ENCODE measurements at regions not wholly inside any gene's neighbourhood (a gene's known extent, or its start where the extent isn't known, plus 50 kb on each side); places are given as distances from the start of the nearest gene placed in this dataset.
A peak's percentile ranks its signal among the peaks of the same experiment; 100 is the strongest.

DNA sequence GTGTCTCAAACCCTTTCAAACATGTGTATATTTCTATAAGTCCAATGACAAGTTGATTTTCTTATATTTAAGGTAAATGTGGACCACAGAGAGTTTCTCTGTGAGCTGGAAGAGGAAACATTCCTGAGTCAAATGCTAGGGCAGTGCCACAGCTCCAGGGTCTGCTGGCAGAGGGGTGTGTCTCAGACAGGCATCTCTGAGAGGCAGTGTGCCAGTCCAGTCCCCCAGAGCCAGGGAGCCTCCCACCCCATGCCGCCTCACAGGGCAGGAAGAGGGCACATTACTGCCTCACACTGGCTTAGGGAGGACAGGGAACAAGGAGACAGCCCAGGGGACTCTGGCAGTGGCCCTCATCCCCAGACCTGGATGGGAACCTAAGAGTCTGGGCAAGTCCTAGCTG is 120.2 kb downstream of the TENT4A start:
- DNase-seq: no peak

DNA sequence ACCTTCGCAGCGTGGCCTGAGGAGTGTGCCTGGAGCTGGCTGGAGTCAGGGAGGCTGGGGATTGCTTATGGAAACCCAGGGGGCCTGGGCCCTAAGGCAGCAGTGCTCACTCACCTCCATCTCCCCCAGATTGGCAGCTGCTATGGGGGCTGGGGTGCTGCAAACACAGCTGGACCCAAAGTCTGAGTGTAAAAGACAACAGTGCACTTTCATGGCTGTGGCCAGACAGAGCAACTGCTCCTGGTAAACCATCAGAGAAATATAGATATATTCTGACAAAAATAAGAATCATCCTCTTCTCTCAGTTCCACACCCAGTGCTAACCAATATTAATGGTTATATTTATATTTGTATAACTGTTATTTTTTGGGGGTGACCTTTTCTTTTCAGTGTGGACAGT is 123.9 kb downstream of the TENT4A start:
- no peak for DNase-seq

DNA sequence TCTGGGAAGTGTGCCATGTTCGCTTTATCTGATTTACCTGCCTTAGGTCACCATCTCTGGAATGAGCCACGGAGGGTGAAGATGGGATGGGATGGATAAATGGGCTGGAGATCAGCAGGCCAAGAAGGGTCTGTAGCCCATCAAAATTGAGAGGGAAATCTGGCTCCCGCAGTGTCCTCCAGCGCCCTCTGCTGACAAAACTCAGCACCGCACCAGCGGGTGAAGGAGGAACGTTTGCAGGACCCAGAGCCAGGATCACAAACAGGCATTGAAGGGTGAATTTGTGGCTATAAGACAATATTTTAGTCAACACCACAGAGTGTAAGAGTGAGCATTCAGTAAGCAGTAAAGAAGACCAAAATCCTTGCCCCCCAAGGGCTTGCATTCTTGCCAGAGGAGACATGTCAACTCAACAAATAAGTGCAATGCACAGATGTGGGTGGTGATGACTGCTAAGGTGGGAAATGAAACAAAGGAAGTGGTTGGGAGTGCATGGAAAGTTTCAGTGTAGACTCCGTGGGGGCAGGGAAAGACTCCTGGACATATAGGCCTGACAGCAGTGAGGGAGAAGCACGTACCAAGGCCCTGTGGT is 124.4 kb downstream of the TENT4A start:
- DNase-seq: no peak

DNA sequence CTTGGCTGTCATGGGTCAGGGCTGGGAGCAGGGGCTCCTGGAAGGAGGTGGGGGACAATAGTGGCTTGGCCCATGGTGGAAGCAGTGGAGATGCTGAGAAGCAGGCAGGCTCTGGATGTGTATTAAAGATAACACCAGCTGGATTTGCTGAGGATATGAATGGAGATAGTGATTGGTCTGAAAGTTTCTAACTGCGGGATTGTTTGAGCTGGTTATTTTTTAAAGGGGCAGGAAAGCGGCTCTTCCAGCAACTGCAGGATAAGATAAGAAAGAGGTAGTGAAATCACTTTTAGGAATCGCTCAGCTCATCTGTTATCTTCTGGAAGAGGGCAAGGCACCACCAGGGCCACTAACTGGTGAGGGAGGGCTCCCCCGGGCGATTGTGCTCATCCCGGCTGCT is 125.5 kb downstream of the TENT4A start:
- no peak for DNase-seq

DNA sequence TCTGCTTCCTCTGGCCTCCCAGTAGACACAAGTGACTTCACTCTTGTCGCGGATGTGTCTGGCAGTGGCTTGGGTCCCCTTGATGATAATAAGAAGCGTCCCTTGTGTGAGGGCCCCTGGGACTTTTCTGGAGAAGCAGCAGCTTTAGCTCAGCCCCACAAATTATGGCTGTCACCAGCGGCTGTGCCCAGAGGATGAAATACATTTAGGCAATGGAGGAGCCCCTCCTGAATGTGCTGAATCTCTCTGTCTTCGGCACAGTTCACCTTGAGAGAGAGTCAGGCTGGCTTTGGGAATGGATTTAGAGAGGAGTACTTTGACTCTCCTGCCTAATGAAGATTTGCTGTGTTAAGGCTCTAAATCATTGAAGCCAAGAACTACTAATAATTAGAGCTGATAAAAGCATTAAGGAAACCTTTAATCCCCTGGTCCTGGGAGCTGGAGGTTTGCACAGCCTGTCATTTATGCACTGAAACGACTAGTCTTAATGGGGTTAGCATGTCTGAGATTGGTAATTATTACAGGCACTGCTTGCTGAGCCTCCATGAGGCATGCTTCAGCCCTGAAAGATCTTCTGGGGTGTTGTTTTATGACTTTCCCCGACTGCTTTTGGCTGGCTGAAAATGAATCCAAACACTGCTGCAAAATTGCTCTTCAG is 127.0 kb downstream of the TENT4A start:
- no peak for DNase-seq

- DNase-seq: no peak
Measured at GRCh38 chr5:6843335-6843734, 130.1 kb downstream of the TENT4A start.

DNA sequence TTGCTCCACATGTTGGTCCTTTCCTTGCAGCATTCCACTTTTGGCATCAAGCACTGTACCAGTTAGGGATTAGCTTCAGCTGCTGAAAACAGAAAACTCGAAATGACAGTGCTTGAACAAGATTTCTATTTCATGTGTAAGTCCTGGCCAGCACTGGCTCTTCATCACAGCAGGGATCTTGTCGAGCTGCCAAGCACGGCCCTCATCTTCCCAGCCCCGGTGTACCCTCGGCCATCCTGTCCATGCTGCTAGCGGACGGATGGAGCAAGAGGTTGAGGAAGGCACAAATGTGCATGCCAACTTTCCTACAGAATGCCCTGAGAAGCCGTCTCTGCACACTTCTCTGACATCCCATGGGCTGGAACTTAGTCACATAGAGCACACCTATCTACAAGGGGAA is 130.6 kb downstream of the TENT4A start:
- DNase-seq: no peak

DNA sequence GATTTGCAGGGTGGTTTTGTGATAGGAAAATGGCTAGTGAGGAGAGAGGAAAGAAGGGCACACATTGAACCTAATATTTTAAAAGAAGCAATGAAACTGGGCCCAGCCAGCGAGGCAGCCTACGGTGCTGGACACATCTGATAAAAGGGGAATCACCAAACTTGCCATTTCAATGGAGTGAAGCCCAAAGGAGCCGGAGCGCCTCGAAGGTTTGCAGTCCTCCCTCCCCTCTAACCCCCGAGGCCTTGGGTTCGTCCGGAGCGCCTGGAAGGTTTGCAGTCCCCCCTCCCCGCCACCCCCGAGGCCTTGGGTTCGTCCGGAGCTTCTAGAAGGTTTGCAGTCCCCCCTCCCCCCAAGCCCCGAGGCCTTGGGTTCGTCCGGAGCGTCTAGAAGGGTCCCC is 132.6 kb downstream of the TENT4A start:
- no peak for DNase-seq

GRCh38 chr5:6847870-6848269 is 134.6 kb downstream of the TENT4A start:
- DNase-seq: no peak

- no peak for DNase-seq
Measured at GRCh38 chr5:6849316-6850105, 136.3 kb downstream of the TENT4A start.

DNA sequence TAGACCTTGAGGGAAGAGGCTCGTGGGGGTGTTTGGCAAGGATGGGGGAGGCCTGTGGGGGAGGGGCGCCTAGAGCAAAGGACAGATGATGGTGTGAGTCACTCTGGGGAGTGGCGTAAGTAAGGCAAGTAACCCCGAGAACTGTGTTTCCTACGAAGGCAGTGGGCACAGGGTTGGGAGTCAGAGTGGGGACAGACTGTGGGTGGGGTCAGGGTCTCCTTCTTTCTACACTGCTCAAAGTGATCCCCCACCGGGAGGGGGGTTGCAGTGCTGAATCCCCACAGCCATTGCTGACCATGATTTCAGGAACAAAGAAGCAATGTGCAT is 136.8 kb downstream of the TENT4A start:
- DNase-seq: no peak

DNA sequence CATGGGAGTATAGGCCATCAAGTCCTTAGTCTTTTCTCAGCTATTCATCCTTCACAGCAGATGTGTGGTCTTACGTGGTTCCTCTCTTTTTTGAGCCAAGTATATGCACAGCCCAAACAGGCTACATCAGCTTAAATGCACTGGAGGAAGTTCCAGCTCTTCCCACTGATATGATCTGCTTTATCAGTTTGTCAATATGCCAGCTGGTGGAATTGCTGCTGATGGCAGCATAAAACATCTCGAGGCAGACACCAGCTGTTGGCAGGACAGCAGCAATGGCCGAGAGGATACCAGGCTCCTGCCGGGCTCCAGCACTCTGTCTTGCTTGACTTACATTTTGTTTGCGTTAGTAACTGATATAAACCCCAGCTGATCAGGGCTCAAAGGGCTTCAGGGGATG is 143.4 kb downstream of the TENT4A start:
- no peak for DNase-seq

- peak; percentile 44 for DNase-seq
Measured at GRCh38 chr5:6858419-6858818, 145.2 kb downstream of the TENT4A start.

DNA sequence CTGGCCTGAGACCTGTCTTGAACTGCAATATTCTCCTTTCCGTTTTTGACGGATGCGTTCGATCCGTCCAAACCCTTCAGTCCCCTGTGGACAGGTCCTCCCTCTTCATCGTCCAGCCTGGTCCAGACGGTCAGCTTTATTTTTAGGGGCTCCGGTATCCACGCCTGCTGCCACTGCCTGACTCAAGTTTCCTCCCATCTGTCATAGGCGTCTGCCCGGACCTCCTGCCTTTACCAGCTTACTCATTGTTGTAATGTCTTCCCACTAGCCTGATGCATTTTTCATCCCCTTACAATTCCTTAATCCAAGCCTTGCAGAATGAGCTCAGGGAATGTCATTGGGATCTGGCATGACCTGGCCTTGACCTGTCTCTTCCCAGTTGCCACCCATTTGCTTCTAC is 145.8 kb downstream of the TENT4A start:
- no peak for DNase-seq

- DNase-seq: no peak
Measured at GRCh38 chr5:6859951-6860638, 146.9 kb downstream of the TENT4A start.

DNA sequence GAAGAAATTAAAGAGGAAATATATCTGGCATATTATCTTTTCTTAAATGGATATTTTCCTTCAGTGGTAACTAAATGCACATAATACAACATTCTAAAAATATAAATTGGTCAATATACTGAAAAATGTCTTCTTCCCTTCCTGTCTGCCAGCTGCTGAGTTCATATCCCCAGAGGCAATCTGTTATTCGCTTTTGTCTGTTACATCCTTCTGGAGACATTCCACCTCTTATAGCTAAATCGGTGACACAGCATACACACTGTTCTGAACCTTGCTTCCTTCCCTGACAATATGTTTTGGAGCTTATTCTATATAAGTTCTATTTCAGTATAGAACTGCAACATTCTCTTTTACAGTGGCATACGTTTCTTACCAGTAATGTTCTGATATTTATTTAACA is 147.8 kb downstream of the TENT4A start:
- no peak for DNase-seq

DNA sequence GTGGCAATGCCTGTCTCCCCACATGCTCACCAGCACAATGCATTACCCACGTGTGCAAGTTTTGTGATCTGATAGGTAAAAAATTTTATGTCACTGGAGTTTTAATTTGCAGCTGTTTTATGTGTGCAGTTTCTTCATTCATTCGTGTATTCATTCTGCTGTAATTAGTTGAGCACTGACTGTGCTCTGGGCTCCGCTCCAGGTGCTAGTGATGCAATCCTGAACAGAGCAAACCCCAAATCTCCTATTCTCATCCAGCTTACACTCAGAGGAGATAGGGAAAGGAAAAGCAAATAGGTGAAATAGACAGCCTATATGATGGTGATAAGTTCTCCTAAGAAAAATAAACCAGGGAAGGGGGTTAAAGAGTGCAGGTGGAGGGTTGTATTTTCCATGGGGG is 148.4 kb downstream of the TENT4A start:
- no peak for DNase-seq

DNA sequence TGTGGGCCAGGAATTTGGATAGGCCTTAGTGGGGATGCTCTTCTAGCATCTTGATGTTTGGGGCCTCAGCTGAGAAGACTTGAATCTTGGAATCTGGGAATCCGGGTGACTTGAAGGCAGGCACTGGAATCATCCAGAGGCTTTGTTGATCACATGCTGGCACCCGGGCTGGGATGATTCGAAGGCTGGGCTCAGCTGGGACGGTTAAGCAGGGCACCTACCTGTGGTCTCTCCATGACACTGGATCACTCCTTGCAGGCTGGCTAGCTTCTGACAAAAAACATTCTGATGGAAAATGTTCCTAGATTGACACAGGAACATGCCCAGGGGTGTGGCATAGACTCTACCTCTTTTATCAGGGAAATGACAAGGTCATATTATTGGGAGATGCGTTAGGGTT is 149.1 kb downstream of the TENT4A start:
- no peak for DNase-seq

- no peak for DNase-seq
Measured at GRCh38 chr5:6867712-6868111, 154.5 kb downstream of the TENT4A start.

DNA sequence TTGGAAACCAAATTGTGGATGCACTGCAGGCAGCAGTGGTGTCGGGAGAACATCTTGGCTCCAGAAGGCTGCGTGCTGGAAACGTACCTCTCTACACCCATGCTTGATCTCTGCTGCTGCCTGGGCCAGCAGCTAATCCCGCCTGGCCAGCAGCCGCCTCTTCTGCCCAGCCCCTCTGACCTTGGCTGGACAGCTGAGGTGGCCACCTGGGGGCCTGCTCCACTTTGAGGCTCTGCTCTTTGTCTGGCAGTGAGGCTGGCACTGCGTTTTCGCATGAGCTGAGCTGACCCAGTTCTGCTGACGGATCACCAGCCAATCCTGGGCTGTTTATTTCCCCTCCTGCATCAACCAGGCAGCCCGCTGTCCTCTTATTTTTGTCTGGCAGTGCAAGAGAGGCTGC is 154.9 kb downstream of the TENT4A start:
- no peak for DNase-seq

- DNase-seq: no peak
Measured at GRCh38 chr5:6868575-6869215, 155.5 kb downstream of the TENT4A start.

- no peak for DNase-seq
Measured at GRCh38 chr5:6869677-6870076, 156.4 kb downstream of the TENT4A start.

DNA sequence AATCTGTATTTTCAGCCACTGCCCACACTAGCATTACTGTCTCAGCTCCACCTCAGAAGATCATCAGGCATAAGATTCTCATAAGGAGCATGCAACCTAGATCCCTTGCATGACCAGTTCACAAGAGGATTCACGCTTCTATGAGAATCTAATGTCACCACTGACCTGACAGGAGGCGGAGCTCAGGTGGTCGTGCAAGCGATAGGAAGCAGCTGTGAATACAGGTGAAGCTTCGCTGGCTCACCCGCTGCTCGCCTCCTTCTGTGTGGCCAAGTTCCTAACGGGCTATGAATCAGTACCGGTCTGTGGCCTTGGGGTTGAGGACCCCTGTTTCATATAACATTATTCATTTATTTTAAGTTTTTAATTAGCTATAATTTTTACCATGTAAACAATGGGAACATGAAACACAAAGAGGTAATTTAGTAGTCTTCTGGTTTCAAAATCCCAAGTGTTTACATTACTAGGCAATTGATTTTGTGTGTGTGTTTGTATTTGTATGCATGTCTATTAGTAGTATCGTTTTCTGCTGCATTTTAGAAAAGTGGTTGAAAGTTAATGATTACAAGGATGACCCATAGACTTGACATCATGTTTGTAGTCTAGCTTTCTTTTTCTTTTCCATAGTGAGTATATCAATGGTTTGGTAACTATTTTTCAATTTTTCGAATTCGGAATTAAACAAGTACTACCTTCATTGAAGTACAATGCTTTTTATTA is 159.4 kb downstream of the TENT4A start:
- no peak for DNase-seq

Measured in right forelimb (tissue), 1 donor.